Spleen (tissue), 11 donors: ENCODE measurements at regions not wholly inside any gene's neighbourhood (a gene's known extent, or its start where the extent isn't known, plus 50 kb on each side); places are given as distances from the start of the nearest gene placed in this dataset.

Experiments used
- DNase-seq: peaks from one replicate; pipeline ENCODE4 v3.0.0-alpha.2; 2020
- H3K27ac ChIP-seq, 8 donors: fragments of 200-600 bp; sonication (generic) in 7 of 8; 1 replicate in 4 of 8; 2 replicates in 4 of 8; pipeline versions ENCODE4 v1.5.0 to v1.8.0; 2016 to 2021; ENCODE audit warnings: inconsistent platforms in 4 of 8, mild to moderate bottlenecking in 4 of 8, moderate library complexity in 1 of 8
- H3K27me3 ChIP-seq, 7 donors: fragments of 200-600 bp; sonication (generic) in 6 of 7; replicated peaks in 1 of 7; 1 replicate in 4 of 7; 2 replicates in 3 of 7; pipeline versions ENCODE4 v1.5.0 to v1.8.0; 2016 to 2021; ENCODE audit warnings: inconsistent platforms in 3 of 7, mild to moderate bottlenecking in 1 of 7
- H3K36me3 ChIP-seq, 6 donors: fragments of 200-600 bp; sonication (generic) in 5 of 6; 1 replicate in 4 of 6; 2 replicates in 2 of 6; pipeline versions ENCODE4 v1.5.0 to v1.8.0; 2016 to 2021; ENCODE audit warnings: inconsistent platforms in 2 of 6
- H3K4me1 ChIP-seq, 6 donors: fragments of 200-600 bp; sonication (generic) in 5 of 6; 1 replicate in 3 of 6; 2 replicates in 3 of 6; pipeline versions ENCODE4 v1.5.0 to v1.8.0; 2016 to 2021; ENCODE audit warnings: inconsistent platforms in 3 of 6
- H3K4me3 ChIP-seq, 8 donors: fragments of 200-600 bp; sonication (generic) in 7 of 8; 1 replicate in 4 of 8; 2 replicates in 4 of 8; pipeline versions ENCODE4 v1.5.0 to v1.8.0; 2016 to 2021; ENCODE audit warnings: inconsistent platforms in 4 of 8, mild to moderate bottlenecking in 4 of 8, moderate library complexity in 2 of 8
- H3K9me3 ChIP-seq, 8 donors: fragments of 200-600 bp; sonication (generic) in 7 of 8; 1 replicate in 4 of 8; 2 replicates in 4 of 8; pipeline versions ENCODE4 v1.5.0 to v1.8.0; 2016 to 2021; ENCODE audit warnings: inconsistent platforms in 4 of 8
- CTCF ChIP-seq, 11 experiments: fragments of 200-600 bp in 7 of 11; fragments of 450-650 bp in 4 of 11; sonication (generic) in 4 of 11; IDR thresholded peaks in 8 of 11; conservative IDR thresholded peaks in 3 of 11; 1 replicate in 7 of 11; 2 replicates in 4 of 11; pipeline versions ENCODE4 v1.4.0 to v1.8.0; 2016 to 2021; ENCODE audit warnings: antibody characterized with exemption in 11 of 11, inconsistent platforms in 4 of 11, mild to moderate bottlenecking in 1 of 11
- POLR2A ChIP-seq, 3 donors: fragments of 450-650 bp; IDR thresholded peaks; one replicate each; pipeline ENCODE4 v1.5.1; 2017; ENCODE audit warnings: antibody characterized with exemption in 3 of 3, mild to moderate bottlenecking in 1 of 3
- POLR2AphosphoS5 ChIP-seq, 3 donors: sonication (generic); formaldehyde crosslinking; IDR thresholded peaks; one replicate each; pipeline ENCODE4 v1.5.1; 2017; ENCODE audit warnings: antibody characterized with exemption in 3 of 3
- WGBS, 5 donors: extraction: QIAGEN DNeasy Blood & Tissue Kit in 3 of 5; methylation state at CpG; one replicate each; pipeline versions ENCODE4 v1.1.5 to v1.1.7; 2013 to 2018; 5-methylcytosine and 5-hydroxymethylcytosine counted together
- intact Hi-C: fragments of 100-400 bp; cut with DNase I; formaldehyde crosslinking; loops from one replicate; pipeline ENCODE4 v1.15.0; 2023; ENCODE audit warnings: low total_unique reads
- donor health status: healthy with polysubstance abuse.
- donor health status: DM: no; HTN: no; CAD: no; lungs with moderate emphysema.
- donor health status: DM: no; HTN: no; CAD: no.
- donor health status: Bipolar disorder and iron deficiency.
- donor health status: healthy.
- donor health status: DM: no; HTN: no; CAD: no.
- donor health status: DM: yes; HTN: yes; CAD: no.

- Histone ChIP-seq H3K27me3 (peaks cover 0 to 7% (median 0%) of the 10 kb centered on the region in 7 donors), H3K27ac (no peak overlapping the region), H3K36me3 (no peaks in the 10 kb centered on the region), H3K9me3 (peaks cover 0 to 6% (median 0%) of the 10 kb centered on the region in 8 donors), H3K4me1 (peaks cover 0 to 14% (median 4%) of the 10 kb centered on the region in 6 donors), H3K4me3 (no peak overlapping the region)
- WGBS, 5 donors = 60 to 88% (median 72%) methylated on average over 5 of the region's 5 CpGs
- TF ChIP-seq POLR2A (IDR thresholded peaks at IDR 0.05) = no peak
- TF ChIP-seq CTCF (IDR thresholded peaks at IDR 0.05 in 8 of 11, conservative IDR thresholded peaks at IDR 0.05 in 3 of 11) = no peak
- no peak for TF ChIP-seq POLR2AphosphoS5 (IDR thresholded peaks at IDR 0.05)
- no peak for DNase-seq
- intact Hi-C loops = no loop called here
These were observed 255.8 kb upstream of the CRY1 start for GRCh38 chr12:107349008-107349747.

DNA sequence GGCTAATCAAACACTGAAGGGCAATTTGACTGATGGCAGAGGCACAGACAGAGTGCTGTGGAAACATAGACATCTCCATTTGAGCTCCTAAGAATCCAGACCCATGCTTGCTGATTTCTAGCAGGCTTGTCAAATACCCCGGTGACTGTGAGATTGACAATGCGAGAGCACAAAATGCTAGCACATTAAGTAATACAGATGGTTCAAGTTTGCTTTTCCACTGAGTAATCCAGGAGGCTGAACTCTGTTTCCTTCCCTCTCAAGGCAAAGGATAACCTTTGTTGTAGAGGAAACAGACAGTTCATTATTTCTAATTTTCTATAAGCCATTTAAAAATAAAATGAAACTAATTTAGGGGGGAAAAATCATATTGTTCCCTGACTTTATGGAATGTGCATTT, 256.5 kb upstream of the CRY1 start:
- no peak overlapping the region for H3K4me3 ChIP-seq
- H3K27ac ChIP-seq = no peak overlapping the region
- no peaks in the 10 kb centered on the region for H3K36me3 ChIP-seq
- H3K4me1 ChIP-seq = peaks cover 0 to 14% (median 4%) of the 10 kb centered on the region in 6 donors
- WGBS, 5 donors = 50 to 81% (median 66%) methylated on average over 2 of the region's 2 CpGs
- peaks cover 0 to 7% (median 0%) of the 10 kb centered on the region in 7 donors for H3K27me3 ChIP-seq
- H3K9me3 ChIP-seq = peaks cover 0 to 9% (median 0%) of the 10 kb centered on the region in 8 donors
- no peak for DNase-seq
- TF ChIP-seq CTCF (IDR thresholded peaks at IDR 0.05 in 8 of 11, conservative IDR thresholded peaks at IDR 0.05 in 3 of 11) (no peak), POLR2A (IDR thresholded peaks at IDR 0.05) (no peak), POLR2AphosphoS5 (IDR thresholded peaks at IDR 0.05) (no peak)
- intact Hi-C loops = no loop called here

- WGBS, 5 donors = 83 to 94% (median 86%) methylated on average over 3 of the region's 3 CpGs
- peaks cover 0 to 9% (median 0%) of the 10 kb centered on the region in 8 donors for H3K9me3 ChIP-seq
- TF ChIP-seq CTCF (IDR thresholded peaks at IDR 0.05 in 8 of 11, conservative IDR thresholded peaks at IDR 0.05 in 3 of 11) = no peak
- TF ChIP-seq POLR2AphosphoS5 (IDR thresholded peaks at IDR 0.05) = no peak
- TF ChIP-seq POLR2A (IDR thresholded peaks at IDR 0.05) = no peak
- intact Hi-C loops = no loop called here
- H3K27me3 ChIP-seq = peaks cover 0 to 13% (median 0%) of the 10 kb centered on the region in 7 donors
- peaks cover 0 to 14% (median 4%) of the 10 kb centered on the region in 6 donors for H3K4me1 ChIP-seq
- no peak overlapping the region for H3K27ac ChIP-seq
- DNase-seq = no peak
- H3K36me3 ChIP-seq = no peaks in the 10 kb centered on the region
- H3K4me3 ChIP-seq = no peak overlapping the region
These were observed 257.8 kb upstream of the CRY1 start for GRCh38 chr12:107351109-107351508.

- DNase-seq = no peak
- no peak overlapping the region for H3K27ac ChIP-seq
- intact Hi-C loops = no loop called here
- no peaks in the 10 kb centered on the region for H3K36me3 ChIP-seq
- no peak overlapping the region for H3K4me3 ChIP-seq
- H3K4me1 ChIP-seq = peaks cover 0 to 14% (median 4%) of the 10 kb centered on the region in 6 donors
- H3K9me3 ChIP-seq = peaks cover 0 to 9% (median 0%) of the 10 kb centered on the region in 8 donors
- H3K27me3 ChIP-seq = peaks cover 0 to 13% (median 0%) of the 10 kb centered on the region in 7 donors
- TF ChIP-seq POLR2AphosphoS5 (IDR thresholded peaks at IDR 0.05) (no peak), POLR2A (IDR thresholded peaks at IDR 0.05) (no peak), CTCF (IDR thresholded peaks at IDR 0.05 in 8 of 11, conservative IDR thresholded peaks at IDR 0.05 in 3 of 11) (no peak)
These were observed 258.4 kb upstream of the CRY1 start for GRCh38 chr12:107351713-107352112.
